ENCODE measurements at regions not wholly inside any gene's neighbourhood (a gene's known extent, or its start where the extent isn't known, plus 50 kb on each side); places are given as distances from the start of the nearest gene placed in this dataset.
A peak's percentile ranks its signal among the peaks of the same experiment; 100 is the strongest.

- no peak for TF ChIP-seq CTCF (IDR thresholded peaks at IDR 0.05; ENCODE audit: insufficient read depth, low read depth, low read length)
- H3K4me3 ChIP-seq (ENCODE audit: low read depth, low read length): no peak overlapping the region
- no peak for DNase-seq (ENCODE audit: low read depth)
Measured at GRCh38 chr1:193473932-193474331, 287.5 kb upstream of the B3GALT2 start.

- no peak for TF ChIP-seq CTCF (IDR thresholded peaks at IDR 0.05; ENCODE audit: insufficient read depth, low read depth, low read length)
- no peak overlapping the region for H3K4me3 ChIP-seq (ENCODE audit: low read depth, low read length)
- no peak for DNase-seq (ENCODE audit: low read depth)
Measured at GRCh38 chr1:193472838-193473398, 286.5 kb upstream of the B3GALT2 start.

GRCh38 chr1:193472430-193472829 lies 286.0 kb upstream of the B3GALT2 start:
- no peak overlapping the region for H3K4me3 ChIP-seq (ENCODE audit: low read depth, low read length)
- TF ChIP-seq CTCF (IDR thresholded peaks at IDR 0.05; ENCODE audit: insufficient read depth, low read depth, low read length): no peak

GRCh38 chr1:193471981-193472380 lies 285.6 kb upstream of the B3GALT2 start:
- no peak for TF ChIP-seq CTCF (IDR thresholded peaks at IDR 0.05; ENCODE audit: insufficient read depth, low read depth, low read length)
- DNase-seq (ENCODE audit: low read depth): no peak
- no peak overlapping the region for H3K4me3 ChIP-seq (ENCODE audit: low read depth, low read length)

More at GRCh38 chr1:193472430-193472829, 286.0 kb upstream of the B3GALT2 start:
- no peak for DNase-seq (ENCODE audit: low read depth)

DNA sequence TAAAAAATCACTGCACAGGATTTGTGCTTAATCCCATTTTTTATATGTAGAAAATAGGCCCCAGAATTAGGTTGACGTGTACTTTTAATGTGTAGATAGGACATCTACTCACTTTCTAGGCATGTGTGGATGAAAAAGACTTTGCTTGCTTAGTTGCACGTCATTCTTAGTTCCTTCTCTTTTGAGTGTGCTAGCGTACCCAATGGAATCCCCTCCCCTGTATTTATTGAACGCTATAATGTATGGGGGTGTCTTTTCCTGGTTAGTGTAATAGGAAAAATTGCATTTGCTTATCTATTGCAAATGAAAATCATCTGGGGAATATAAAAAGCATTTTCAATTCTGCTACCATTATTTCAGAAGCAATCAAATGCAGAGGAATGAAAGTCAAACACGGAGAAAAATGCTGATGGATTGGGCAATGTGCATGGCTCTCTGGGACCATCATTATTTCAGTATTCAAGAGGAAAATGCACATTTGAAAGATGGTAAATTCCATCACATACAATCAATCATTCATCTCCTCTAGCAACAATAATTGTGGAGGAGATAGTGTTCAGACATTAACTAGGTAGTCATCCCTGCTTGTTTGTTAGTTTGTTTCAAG lies 277.0 kb upstream of the B3GALT2 start:
- DNase-seq (ENCODE audit: low read depth): no peak
- TF ChIP-seq CTCF (IDR thresholded peaks at IDR 0.05; ENCODE audit: insufficient read depth, low read depth, low read length): no peak

GRCh38 chr1:193462629-193463320 lies 276.4 kb upstream of the B3GALT2 start:
- peak; percentile 8 for DNase-seq (ENCODE audit: low read depth)
- H3K4me3 ChIP-seq (ENCODE audit: low read depth, low read length): no peak overlapping the region
- no peak for TF ChIP-seq CTCF (IDR thresholded peaks at IDR 0.05; ENCODE audit: insufficient read depth, low read depth, low read length)

More for the DNA sequence above, 277.0 kb upstream of the B3GALT2 start:
- H3K4me3 ChIP-seq (ENCODE audit: low read depth, low read length): no peak overlapping the region

Data from fibroblast of villous mesenchyme (primary cell).